GM18907 (cell line): ENCODE measurements at regions not wholly inside any gene's neighbourhood (a gene's known extent, or its start where the extent isn't known, plus 50 kb on each side); places are given as distances from the start of the nearest gene placed in this dataset.

Source experiments
- ATAC-seq: cut with Tn5 transposase; IDR thresholded peaks from one replicate; pipeline ENCODE4 v1.9.1; 2021; ENCODE audit warnings: mild to moderate bottlenecking, moderate library complexity; ENCODE audit not compliant: unreplicated experiment

DNA sequence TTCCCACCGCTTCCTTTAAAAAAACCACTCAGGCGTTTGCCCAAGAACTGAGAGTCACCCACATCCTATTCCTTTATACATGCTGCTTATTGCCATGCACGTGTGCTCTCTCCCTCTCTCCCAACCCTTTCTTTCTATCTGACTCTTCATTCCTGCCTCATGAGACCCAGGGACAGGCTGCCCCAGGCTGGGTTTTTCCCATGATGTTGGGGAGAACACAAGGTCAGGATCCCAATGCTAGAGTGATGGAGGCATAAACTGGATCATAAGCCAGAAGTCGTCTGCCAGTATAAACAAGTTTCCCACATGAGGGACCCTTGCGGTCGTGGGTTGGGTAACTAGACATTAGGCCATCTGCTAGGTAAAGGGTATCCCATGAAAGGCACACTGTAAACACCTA lies 64.9 kb downstream of the CD2 start:
- no peak for ATAC-seq

DNA sequence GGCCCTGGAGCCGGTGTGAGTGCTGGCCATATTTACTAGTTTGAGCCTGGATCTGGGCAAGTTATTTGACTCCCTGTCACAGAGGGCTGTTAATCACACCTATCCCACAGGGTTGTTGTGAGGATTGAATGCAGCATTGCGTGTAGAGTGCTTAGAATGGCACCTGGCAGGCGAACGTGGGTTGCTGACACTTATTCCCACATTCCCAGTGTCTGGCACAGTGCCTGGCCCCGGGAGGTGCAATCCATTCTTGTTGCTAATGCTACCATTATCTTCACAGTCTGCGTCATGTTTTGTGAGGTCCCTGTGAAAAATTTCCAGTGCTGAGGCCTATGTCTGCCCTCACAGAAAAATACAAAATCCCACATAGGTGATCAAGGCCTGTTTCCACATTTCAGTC lies 66.1 kb downstream of the CD2 start:
- no peak for ATAC-seq

DNA sequence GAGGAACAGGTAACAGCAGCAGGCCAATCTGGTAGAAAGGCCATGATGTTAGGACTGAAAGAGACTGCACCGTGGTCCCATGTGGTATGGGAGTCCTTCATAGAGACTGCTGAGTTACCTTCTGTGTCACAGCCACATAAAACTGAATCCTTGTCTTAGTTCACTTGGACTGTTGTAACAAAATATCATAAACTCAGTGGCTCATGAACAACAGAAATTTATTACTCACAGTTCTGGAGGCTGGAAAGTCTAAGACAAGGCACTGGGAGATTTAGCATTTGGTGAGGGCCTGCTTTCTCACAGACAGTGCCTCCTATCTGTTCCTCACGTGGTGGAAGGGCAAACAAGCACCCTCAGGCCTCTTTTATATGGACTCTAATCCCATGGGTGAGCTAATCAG lies 67.5 kb downstream of the CD2 start:
- ATAC-seq: no peak

DNA sequence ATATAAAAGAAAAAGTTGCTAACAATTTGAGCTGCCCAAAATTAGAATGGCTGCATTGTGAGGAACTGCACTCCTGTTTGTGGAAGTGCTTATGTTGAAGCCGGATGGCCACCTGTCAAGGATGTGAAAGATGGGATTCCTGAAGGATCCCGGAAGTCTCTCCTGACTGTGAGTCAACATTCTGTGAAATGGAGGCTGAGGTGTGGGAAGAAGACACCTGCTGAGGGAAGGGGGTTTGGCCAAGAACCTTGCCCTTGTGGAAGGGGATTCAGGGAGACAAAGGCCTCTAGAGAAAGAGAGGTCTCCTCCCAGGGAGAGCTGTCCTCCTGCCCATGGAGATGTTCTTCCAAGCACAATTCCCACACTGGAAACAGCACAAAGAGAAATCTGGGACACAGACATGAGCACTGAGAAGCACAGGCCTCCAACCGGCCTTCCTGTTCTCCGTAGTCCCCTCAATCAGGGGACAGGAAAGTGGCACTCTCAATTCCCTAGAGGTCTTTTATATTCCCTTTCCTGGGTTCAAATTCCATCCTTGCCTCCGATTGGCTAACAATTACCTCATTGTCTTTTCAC lies 70.5 kb downstream of the CD2 start:
- no peak for ATAC-seq

DNA sequence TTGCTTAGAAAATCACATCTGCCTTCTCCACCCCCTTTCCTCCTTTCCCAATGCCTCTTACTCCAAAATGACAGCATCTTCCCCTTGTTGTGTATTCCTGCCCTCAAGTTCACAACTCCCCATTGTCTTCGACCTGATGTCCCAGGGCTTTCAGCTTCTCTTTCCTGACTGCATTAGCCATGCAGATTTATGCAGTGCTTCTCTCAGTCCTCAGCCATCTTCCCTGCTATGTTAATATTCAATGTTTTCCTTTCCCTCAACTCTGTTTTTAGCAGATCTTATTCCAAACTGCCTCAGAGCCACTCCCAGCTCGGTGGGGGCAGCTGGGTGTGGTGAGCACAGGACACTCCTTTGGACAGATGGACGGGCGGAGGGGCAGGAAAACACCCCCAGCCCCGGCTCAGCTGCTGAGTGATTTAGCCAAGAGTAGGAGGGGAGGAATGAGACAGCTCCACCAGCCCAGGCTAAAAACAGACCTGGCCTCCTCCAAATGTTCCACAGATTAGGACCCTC lies 71.0 kb downstream of the CD2 start:
- no peak for ATAC-seq

DNA sequence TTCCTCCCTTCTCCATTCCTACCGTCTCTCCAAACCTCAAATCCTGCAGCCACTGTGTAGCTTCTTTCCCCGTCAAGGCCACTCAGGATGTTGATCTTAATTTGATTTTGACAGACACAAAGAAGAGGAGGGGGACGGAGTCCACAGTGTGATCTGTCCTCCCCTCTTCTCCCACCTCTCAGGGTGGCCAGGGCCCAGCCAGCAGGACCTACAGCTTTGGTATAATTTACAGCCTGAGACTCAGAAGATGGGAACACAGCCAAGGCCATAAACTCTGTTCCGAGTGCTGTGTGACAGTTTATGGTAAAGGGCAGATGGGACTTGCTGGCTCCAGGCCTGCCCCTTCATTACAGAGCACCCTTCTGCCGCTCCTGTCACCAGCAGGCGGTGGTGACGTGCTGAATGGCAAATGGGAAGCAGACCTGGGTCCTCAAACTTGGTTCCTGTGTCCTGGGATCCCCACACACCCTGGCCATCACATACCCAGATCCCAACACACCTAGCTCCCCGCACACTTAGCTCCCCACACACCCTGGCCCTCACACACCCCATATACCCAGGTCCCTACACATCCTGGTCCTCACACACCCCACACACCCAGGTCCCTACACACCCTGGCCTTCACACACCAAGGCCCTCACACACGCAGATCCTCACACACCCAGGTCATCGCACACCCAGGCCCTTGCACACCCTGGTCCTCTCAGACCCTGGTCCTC lies 71.6 kb downstream of the CD2 start:
- ATAC-seq: no peak

DNA sequence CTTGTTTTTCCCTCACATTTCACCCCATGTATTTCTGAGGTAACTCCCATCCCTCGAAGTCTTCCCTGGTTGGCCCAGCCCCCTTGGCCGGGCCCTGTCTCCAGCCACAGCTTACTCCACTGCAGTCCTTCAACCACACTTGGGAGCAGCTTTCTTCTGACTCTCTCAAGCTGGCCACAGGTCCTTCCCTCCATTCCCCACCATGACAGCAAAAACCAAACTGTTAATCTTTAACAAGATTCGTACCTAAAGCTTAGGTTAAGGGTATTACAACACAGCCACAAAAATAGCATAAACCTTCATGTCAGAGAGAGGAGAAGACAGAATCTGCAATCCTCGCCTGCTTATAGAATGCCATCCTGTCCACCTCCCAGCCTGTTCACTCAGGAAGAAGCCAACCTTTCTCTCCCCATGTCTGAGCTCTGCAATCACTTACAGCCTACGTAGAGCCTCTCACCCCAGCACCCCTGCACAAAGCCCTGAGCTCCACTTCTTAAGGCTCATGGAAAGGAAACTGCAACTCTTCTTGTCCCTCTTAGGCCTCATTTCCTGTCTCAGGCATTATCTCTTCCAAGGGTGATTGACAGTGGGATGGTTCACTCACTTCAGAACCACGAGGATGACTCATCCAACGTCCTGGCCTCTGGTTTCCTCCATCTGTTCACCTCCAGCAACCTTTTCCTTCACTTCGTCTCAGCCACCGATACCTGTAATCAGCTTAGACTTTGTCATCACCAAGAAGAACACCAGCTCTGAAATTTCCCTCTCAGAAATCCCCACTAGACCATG lies 72.8 kb downstream of the CD2 start:
- peak; percentile 92 for ATAC-seq

DNA sequence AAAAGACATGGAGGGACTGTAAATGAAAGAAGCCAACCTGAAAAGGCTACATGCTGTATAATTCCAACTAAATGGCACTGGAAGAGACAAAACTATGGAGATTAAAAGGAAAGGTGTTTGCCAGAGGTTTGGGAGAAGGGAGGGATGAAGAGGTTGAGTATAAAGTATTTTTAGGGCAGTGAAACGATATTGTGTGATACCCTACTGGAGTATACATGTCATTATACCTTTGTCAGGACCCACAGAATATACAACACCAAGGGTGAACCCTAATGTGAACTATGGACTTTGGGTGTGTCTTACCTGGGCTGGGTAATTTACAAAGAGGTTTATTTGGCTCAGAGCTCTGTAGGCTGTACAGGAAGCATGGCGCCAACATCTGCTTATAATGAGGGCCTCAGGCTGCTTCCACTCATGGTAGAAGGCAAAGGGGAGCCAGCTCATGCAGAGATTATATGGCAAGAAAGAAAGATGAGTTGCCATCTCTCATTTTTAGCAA lies 73.4 kb downstream of the CD2 start:
- peak; percentile 17 for ATAC-seq

DNA sequence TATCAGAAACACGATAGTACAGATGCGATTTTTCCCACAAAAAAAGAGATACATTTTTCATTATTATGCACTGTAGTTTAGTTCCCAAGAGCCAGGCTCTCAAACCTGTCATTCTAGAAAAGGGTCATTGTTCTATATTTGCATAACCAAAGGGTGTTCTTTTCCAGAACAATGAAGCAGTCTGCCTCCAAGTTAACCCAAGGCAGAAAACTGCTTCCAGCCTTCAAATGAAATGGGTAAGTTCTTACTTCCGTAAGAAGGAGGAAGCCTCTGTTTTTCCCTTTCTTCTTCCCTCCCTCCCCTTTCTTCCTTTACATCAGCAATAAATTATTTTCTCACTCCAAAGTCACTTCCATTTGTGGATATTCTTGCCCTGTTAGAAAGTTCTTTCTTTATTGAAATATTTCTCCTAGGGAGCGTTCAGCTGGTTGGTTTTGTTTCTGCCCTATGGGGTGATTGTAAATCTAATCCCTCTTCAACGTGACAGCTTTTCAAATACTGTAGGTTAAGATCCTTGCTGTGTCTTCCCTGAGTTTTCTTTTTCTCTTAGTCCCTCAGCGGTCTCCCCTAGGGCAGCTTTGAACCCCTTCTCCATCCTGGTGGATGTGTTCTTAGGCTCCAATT lies 77.3 kb upstream of the PTGFRN start:
- ATAC-seq: no peak

DNA sequence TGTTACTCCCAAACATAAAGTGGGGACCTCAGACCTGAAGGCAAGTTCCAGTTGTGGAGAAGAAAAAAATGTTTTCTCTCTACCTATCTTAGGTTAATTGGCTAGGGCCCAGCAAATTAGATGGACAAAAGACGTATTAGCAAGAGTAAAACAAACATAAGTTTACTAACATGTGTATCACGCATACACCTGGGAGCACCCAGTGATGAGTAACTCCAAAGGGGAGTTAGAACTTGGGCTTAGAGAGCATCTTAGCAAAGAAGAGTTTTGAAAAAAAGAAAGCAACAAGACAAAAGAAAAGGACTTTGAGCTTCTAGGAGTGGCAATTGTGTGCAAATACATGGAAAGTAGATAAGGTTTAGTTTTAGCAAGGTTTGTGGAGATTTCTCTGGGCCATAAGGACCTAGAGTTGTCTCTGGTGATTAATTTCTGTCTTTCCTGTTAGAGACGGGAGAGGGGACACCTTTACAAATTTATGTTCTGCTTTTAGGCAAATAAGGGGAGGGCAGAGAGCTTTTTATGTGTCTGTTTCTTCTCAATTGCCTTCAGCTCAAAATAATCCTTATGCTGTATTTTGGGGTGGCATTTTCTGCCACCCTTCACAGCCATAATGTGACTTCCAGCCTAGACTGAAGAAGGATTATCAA lies 76.7 kb upstream of the PTGFRN start:
- ATAC-seq: no peak

DNA sequence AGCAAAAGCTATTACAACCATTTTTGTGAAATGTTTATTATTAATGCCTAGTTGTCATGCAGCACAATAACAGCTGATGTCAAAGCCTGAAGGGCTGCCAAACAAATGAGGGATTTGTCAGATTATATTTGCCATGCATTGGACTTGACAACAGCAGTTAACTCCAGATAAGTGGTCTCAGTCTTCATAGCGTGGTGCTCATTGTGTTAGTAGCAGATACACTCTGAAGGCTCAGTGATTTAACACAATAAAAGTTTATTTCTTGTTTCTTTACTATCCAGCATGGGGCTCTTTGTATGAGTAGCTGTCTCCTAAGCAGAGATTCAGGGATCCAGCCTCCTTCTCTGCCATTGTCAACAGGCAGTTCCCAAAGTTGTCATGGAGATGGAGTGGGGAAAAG lies 76.0 kb upstream of the PTGFRN start:
- ATAC-seq: no peak

DNA sequence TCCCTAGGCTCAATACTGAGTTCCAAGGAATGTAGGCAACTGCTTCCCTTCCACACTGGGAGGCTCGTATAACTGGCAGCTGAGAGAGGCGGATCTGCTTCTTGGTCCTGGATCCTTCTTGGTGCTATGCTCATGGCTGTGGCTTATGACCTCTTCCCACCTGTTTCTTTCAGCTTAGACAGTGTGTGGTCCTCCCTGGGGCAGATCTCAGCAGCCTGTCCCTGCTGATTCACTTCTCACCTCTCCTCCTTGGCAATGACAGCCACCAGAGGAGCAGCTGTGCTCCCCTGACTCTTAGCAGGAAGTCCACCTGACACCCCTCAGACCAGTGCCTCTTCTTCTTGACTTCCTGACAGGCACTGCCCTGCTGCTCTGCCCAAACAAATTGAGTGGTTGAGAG lies 75.1 kb upstream of the PTGFRN start:
- no peak for ATAC-seq

DNA sequence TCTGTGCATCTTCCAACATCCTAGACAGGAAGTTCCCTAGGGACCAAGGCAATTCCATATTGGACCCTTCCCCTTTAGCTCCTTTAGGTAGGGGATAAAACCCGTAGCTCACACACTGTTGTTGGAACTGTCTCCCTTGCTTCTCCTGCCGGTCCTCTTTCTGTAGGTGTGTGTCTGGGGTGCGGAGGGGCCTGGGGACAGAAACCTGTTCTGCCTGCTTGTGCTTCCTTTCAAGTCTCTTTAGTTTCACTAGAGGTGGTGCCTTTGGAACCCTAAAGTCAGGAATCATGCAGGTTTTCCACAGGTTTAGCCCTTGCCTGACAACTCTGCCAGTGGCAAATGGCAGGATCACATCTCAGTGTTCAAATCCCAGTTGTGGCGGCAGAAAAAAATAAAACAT lies 74.6 kb upstream of the PTGFRN start:
- ATAC-seq: no peak

DNA sequence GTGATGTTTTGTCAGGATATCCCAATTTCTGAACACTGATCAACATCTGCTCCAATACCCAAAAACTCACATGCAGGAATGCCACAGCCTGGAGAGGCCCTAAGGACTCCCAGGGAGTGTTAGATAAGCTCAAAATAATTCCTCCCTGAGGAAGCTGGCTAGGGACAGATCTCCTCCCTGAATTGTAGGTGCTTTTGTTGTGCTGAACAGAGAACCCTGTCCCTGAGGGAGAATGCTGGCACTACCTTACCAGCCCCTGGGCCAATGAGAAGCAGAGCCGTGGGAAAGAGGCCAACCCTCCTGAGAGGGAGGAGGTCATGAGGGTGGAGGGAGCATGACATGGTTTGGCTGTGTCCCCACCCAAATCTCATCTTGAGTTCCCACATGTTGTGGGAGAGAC lies 73.6 kb upstream of the PTGFRN start:
- no peak for ATAC-seq

DNA sequence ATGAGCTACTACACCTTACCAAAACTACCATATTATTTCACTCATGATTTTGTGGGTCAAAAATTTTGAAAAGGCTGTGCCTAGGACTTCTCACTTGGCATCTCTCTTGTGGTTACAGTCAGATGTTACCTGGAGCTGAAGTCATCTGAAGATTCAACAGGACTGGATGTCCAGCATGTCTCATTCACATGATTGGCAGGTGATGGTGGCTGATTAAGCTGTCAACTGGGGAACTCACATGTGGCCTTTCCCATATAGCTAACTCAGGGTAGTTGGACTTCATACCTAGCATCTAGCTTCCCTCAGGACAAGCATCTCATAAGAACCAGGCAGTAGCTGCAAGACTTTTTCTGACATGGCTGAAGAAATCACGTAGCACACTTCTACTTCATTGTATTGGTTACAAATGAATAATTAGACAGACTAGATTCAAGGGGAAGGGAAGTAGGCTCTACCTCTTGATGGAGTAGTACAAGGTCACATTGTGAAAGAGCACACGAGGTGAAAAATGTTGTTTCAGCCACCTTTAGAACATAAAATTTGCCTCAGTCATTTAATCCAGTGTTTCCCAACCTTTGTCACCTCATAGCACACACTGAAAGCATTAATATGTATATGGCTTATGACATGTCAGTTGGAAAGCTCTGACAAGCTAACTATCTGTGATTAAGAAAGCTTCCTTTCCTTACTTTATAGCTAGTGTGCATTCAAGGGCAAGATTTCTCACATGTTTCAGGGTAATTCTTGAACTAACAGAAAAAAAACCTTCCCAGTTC lies 68.0 kb upstream of the PTGFRN start:
- ATAC-seq: no peak

DNA sequence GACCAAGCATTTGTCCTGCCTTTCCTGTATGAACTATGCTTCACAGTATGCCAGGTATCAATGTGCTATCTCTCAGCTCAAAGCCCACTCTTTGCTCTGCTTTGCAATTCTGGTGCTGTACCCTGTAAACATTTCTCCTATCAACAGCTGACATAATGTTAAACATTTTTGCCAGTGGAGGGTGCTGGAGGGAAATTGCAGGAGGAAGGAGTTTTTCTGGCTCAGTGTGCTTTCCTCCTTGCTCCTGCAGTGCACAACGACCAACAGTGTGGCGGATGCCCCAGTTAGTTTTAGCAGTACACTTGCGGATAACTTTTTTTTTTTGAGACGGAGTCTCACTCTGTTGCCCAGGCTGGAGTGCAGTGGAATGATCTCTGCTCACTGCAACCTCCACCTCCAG lies 67.1 kb upstream of the PTGFRN start:
- ATAC-seq: no peak

DNA sequence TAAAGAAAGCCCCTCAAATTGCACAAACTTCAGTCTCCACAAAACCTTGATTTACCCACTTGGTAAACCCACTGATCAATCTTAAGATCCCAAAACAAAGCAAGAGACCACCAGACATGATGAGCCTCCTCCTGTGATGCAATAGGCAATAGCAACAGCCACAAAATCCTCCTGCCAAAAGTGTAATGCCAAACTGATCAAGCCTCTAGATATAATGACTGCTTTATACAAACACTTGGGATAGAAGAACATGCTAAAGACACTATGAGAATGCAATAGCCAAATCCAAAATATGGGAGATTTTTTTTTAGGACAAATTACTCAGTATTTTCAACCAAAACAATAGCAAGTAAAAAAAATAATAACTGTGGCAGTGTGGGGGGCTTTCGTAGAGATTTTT lies 64.9 kb upstream of the PTGFRN start:
- no peak for ATAC-seq

DNA sequence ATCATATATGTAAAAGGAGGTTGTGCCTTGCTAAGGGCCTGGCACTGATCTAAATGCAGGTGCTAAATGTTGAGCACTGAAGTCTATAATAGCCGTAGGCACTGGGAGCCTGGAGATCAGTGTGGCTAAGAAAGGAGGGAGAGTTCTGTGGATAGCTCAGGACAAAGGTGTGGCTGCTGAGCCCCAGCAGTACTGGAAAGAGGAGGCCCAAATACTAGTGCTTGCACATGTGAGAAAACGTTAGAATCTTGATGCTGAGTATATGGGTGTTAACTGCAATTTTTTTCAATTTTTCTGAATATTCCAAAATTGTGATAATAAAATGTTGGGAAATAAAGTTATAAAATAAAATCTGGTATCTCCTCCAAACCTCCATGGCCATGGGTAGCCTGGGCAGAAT lies 62.5 kb upstream of the PTGFRN start:
- no peak for ATAC-seq

DNA sequence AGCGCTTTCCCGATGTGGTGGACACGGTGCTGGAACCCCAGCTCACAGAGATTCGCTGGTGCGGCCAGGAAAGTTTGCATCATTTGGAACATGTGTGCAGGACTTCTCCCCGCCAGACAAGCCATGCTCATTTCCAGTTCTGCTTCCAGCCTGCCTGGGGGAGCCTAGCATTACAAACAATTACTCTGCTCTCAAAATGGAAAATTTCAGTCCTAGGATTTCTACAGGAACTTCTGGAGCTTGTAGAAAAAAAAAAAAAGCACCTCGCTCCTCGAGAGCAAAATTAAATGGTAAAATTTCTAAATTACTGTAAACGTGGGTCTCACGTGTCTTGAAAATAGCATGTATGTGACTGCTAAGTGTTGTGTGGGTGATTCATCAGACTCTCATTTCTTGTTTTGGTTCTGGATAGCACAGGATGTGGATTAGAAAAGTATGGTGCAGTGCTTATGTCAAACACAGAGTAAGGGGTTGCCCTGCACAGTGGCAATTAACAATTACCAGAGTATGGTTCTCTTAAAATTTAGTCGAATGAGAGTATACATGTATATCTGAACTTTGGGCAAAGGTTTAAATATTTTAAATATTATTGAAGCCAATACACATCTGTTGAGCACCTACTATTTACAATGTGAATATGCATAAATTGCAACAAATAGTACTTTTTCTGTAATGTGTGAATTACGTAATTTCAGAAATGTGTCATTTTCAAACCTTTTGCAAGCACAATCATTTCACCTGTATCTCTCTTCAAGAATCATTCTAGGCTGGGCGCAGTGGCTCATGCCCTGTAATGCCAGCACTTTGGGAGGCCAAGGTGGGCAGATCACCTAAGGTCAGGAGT lies 61.8 kb upstream of the PTGFRN start:
- ATAC-seq: no peak
